ENCODE measurements at regions not wholly inside any gene's neighbourhood (a gene's known extent, or its start where the extent isn't known, plus 50 kb on each side); places are given as distances from the start of the nearest gene placed in this dataset.

- no peak for DNase-seq
These were observed 107.7 kb upstream of the SPATA13 start for GRCh38 chr13:24052547-24053518.

- no peak for DNase-seq
These were observed 106.8 kb upstream of the SPATA13 start for GRCh38 chr13:24053519-24054251.

- DNase-seq = no peak
These were observed 103.8 kb upstream of the SPATA13 start for GRCh38 chr13:24056616-24057137.

GRCh38 chr13:24060993-24061392, 99.5 kb upstream of the SPATA13 start:
- no peak for DNase-seq

- no peak for DNase-seq
These were observed 97.1 kb upstream of the SPATA13 start for GRCh38 chr13:24063281-24063877.

GRCh38 chr13:24064371-24064770, 96.1 kb upstream of the SPATA13 start:
- DNase-seq = no peak

- no peak for DNase-seq
These were observed 95.3 kb upstream of the SPATA13 start for GRCh38 chr13:24065176-24065575.

- no peak for DNase-seq
These were observed 93.9 kb upstream of the SPATA13 start for GRCh38 chr13:24066405-24067295.

- DNase-seq = no peak
These were observed 92.0 kb upstream of the SPATA13 start for GRCh38 chr13:24068472-24068871.

- DNase-seq = no peak
These were observed 89.5 kb upstream of the SPATA13 start for GRCh38 chr13:24071016-24071415.

- no peak for DNase-seq
These were observed 89.0 kb upstream of the SPATA13 start for GRCh38 chr13:24071423-24072075.

- DNase-seq = no peak
These were observed 86.9 kb upstream of the SPATA13 start for GRCh38 chr13:24073657-24074056.

GRCh38 chr13:24074678-24075077, 85.8 kb upstream of the SPATA13 start:
- DNase-seq = no peak

- no peak for DNase-seq
These were observed 85.2 kb upstream of the SPATA13 start for GRCh38 chr13:24075137-24075975.

- no peak for DNase-seq
These were observed 84.4 kb upstream of the SPATA13 start for GRCh38 chr13:24076109-24076508.

GRCh38 chr13:24076636-24077035, 83.9 kb upstream of the SPATA13 start:
- DNase-seq = no peak

- no peak for DNase-seq
These were observed 80.4 kb upstream of the SPATA13 start for GRCh38 chr13:24080134-24080533.

- no peak for DNase-seq
These were observed 79.1 kb upstream of the SPATA13 start for GRCh38 chr13:24081387-24081786.

- no peak for DNase-seq
These were observed 77.4 kb upstream of the SPATA13 start for GRCh38 chr13:24083141-24083540.

- DNase-seq = no peak
These were observed 76.6 kb upstream of the SPATA13 start for GRCh38 chr13:24083722-24084421.

Data from cerebellar nuclear complex (tissue), 1 donor.